Activated B cell treated with CpG ODN at 0.5 μM for 24 hours (primary cell): ENCODE measurements at regions not wholly inside any gene's neighbourhood (a gene's known extent, or its start where the extent isn't known, plus 50 kb on each side); places are given as distances from the start of the nearest gene placed in this dataset.

Source experiments
- ATAC-seq: fragments of 200-7000 bp; cut with Tn5 transposase; one replicate; pipeline ENCODE4 v1.10.0; 2021; ENCODE audit warnings: low read depth, mild to moderate bottlenecking, moderate library complexity
- CTCF ChIA-PET: fragments of 350-600 bp; sonication (Branson Sonifier 250); formaldehyde crosslinking; loops from one replicate; lab custom pipeline; 2021; ENCODE audit warnings: antibody characterized with exemption; lab: Charles Lee
- POLR2A ChIA-PET: fragments of 350-600 bp; sonication (Branson Sonifier 250); formaldehyde crosslinking; loops from one replicate; lab custom pipeline; 2021; ENCODE audit warnings: antibody characterized with exemption; lab: Charles Lee
- DNase-seq: peaks from one replicate; pipeline ENCODE4 v3.0.0; 2022
- H3K27ac Mint-ChIP-seq: one replicate; pipeline ENCODE4 v1.8.0; 2020; ENCODE audit warnings: mixed read lengths
- H3K27me3 Mint-ChIP-seq: one replicate; pipeline ENCODE4 v1.8.0; 2021; ENCODE audit warnings: mixed read lengths
- H3K36me3 Mint-ChIP-seq: one replicate; pipeline ENCODE4 v1.8.0; 2021; ENCODE audit warnings: low read depth, mixed read lengths
- H3K4me1 Mint-ChIP-seq: one replicate; pipeline ENCODE4 v1.8.0; 2021; ENCODE audit warnings: mixed read lengths
- H3K4me3 Mint-ChIP-seq: one replicate; pipeline ENCODE4 v1.8.0; 2020; ENCODE audit warnings: mild to moderate bottlenecking, mixed read lengths
- H3K9me3 Mint-ChIP-seq: one replicate; pipeline ENCODE4 v1.8.0; 2020; ENCODE audit warnings: mixed read lengths
- intact Hi-C: fragments of 100-400 bp; cut with micrococcal nuclease; formaldehyde crosslinking; loops from one replicate; pipeline ENCODE4 v1.15.1; 2024
- TF ChIP-seq, protein P1 (sequence below): fragments of 200-600 bp; IDR thresholded peaks from one replicate; pipeline ENCODE4 v1.8.0; 2022; ENCODE audit warnings: antibody characterized with exemption, mild to moderate bottlenecking

DNA sequence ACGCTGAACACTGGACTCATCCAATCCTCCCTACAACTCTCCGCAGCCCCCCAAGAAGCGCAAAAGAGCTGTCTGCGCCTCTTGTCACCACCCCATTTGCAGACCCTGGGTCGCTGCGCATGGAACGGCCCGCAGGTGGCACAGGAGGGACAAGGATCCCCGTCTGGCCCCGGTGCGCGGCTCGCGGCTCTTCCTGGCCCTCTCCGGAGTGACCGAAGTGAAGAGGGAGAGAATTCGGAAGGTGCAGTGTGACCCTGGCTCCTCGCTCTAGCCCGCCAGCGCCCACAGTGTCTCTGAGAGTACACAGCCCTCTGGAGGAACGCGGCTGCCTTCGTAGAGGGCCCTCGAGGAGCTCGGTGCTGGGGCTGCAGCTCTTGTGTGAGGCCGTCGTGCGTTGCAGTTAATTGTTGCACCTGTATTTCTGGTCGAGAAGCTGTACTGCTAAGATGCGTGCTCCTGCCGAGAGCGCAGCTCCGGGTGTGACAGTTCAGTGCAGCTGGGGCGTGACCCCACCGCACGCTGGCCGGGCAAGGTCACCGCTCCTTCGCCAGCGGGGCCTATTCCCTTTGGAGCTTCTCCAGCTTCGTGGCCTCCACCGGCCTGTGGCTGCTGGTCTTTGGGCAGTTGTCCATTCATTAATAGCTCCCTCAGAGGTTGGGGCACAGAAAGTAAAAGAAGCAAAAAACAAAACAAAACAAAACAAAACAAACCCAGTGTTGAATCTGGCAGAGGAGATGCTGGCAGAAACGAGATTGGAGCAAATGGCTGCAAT lies 119.0 kb downstream of the SEC23IP start:
- H3K27ac Mint-ChIP-seq, result no peak overlapping the region

DNA sequence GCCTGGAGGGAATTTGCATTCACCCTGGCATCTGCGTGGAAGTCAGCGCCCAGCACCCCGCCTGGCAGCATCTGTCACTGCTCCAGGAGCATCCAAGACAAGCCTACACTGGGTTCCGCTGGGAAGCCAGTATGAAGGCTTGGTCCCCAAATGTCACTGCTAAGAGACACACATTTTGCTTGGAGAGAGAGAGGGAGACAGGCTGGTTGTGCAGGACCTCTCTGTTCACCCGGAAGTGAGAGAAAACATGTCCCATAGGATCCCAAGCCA lies 119.5 kb downstream of the SEC23IP start:
- ATAC-seq, result no peak
- Mint-ChIP-seq H3K27ac (no peak overlapping the region), H3K36me3 (no peaks in the 10 kb centered on the region), H3K27me3 (peaks cover 26% of the 10 kb centered on the region), H3K4me1 (no peaks in the 10 kb centered on the region), H3K9me3 (no peaks in the 10 kb centered on the region), H3K4me3 (no peak overlapping the region)
- CTCF ChIA-PET, result no interaction called here
- TF ChIP-seq, protein P1, sequence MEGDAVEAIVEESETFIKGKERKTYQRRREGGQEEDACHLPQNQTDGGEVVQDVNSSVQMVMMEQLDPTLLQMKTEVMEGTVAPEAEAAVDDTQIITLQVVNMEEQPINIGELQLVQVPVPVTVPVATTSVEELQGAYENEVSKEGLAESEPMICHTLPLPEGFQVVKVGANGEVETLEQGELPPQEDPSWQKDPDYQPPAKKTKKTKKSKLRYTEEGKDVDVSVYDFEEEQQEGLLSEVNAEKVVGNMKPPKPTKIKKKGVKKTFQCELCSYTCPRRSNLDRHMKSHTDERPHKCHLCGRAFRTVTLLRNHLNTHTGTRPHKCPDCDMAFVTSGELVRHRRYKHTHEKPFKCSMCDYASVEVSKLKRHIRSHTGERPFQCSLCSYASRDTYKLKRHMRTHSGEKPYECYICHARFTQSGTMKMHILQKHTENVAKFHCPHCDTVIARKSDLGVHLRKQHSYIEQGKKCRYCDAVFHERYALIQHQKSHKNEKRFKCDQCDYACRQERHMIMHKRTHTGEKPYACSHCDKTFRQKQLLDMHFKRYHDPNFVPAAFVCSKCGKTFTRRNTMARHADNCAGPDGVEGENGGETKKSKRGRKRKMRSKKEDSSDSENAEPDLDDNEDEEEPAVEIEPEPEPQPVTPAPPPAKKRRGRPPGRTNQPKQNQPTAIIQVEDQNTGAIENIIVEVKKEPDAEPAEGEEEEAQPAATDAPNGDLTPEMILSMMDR, result no peak
- POLR2A ChIA-PET, result no interaction called here
- no peak for DNase-seq
- intact Hi-C loops, result no loop called here

More for the DNA sequence above, 119.0 kb downstream of the SEC23IP start:
- H3K27me3 Mint-ChIP-seq, result peaks cover 26% of the 10 kb centered on the region
- H3K9me3 Mint-ChIP-seq, result no peaks in the 10 kb centered on the region
- ATAC-seq (no peak), DNase-seq (no peak)
- no peaks in the 10 kb centered on the region for H3K4me1 Mint-ChIP-seq
- ChIA-PET CTCF (no interaction called here), POLR2A (no interaction called here)
- no peak overlapping the region for H3K4me3 Mint-ChIP-seq
- H3K36me3 Mint-ChIP-seq, result no peaks in the 10 kb centered on the region
- intact Hi-C loops, result no loop called here
- TF ChIP-seq, protein P1, result no peak

DNA sequence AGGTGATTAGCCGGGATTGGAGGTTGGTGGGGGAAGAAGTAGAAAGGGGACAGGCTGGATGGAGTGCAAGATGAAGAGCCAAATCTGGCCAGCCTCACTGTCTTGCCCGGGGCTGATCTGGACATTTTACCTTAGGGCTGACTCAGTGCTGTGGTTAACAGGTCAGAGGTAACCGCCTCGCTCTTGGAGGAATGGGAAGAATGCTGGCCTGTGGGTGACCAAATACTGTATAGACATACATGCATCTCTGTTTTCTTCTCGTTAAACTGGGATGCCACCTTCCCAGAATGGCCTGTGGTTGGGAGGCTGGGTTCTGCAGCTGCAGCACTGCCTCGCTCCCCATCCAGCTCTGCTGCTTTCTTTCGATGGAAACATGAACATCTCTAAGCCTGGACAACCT lies 120.0 kb downstream of the SEC23IP start:
- POLR2A ChIA-PET, result no interaction called here
- ATAC-seq (no peak), DNase-seq (no peak)
- TF ChIP-seq, protein P1, result no peak
- intact Hi-C loops, result no loop called here
- no peak overlapping the region for H3K27ac Mint-ChIP-seq
- no peak overlapping the region for H3K4me3 Mint-ChIP-seq
- no peaks in the 10 kb centered on the region for H3K36me3 Mint-ChIP-seq
- no peaks in the 10 kb centered on the region for H3K9me3 Mint-ChIP-seq
- H3K4me1 Mint-ChIP-seq, result no peaks in the 10 kb centered on the region
- CTCF ChIA-PET, result no interaction called here
- peaks cover 26% of the 10 kb centered on the region for H3K27me3 Mint-ChIP-seq

DNA sequence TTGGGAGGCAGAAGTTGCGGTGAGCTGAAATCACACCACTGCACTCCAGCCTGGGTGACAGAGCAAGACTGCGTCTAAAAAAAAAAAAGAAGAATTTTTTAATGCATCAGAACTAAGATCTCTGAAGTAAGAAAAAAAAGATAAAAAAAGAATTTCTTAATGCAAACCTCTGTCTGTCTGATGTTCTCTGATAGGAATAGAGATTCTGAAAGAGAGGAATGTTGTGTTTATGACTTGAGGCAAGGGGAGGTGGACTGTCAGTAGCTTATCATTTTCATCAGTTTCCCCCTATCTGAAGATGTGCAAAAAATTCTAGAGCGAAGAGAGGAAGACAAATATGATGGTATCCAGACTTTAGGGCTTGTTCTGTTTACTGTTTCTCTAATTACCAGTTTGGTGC lies 121.5 kb downstream of the SEC23IP start:
- no peak for ATAC-seq
- Mint-ChIP-seq H3K9me3 (no peaks in the 10 kb centered on the region), H3K27ac (no peak overlapping the region), H3K4me1 (no peaks in the 10 kb centered on the region), H3K27me3 (peaks cover 22% of the 10 kb centered on the region), H3K4me3 (no peak overlapping the region), H3K36me3 (no peaks in the 10 kb centered on the region)
- intact Hi-C loops, result no loop called here
- ChIA-PET POLR2A (no interaction called here), CTCF (no interaction called here)
- TF ChIP-seq, protein P1, result no peak
- no peak for DNase-seq

DNA sequence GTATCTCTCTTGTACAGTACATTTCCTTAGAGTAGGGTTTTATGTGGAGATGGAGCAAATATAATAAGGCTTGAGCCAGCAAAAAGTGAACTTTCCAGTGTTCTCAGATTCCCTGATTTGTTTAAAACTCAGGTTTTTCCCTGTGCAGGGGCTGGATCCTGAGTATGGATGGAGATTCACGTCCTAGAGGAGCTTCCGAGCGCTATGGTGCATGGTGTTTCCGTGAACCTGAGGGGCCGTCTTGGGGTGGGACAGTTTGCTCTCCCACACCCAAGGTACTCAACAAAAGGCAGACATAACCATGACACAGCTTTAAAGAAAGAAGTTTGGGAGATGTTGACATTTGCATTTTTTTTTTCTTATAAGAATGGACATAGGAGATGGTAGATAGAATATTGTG lies 122.5 kb downstream of the SEC23IP start:
- Mint-ChIP-seq H3K9me3 (no peaks in the 10 kb centered on the region), H3K4me3 (no peak overlapping the region), H3K4me1 (no peaks in the 10 kb centered on the region), H3K27ac (no peak overlapping the region), H3K27me3 (peaks cover 27% of the 10 kb centered on the region), H3K36me3 (no peaks in the 10 kb centered on the region)
- intact Hi-C loops, result no loop called here
- ChIA-PET POLR2A (no interaction called here), CTCF (no interaction called here)
- ATAC-seq (no peak), DNase-seq (no peak)
- TF ChIP-seq, protein P1, result no peak
